ENCODE measurements at regions not wholly inside any gene's neighbourhood (a gene's known extent, or its start where the extent isn't known, plus 50 kb on each side); places are given as distances from the start of the nearest gene placed in this dataset.

GRCh38 chr12:59867689-59868088 lies 271.9 kb downstream of the SLC16A7 start:
- DNase-seq (ENCODE audit: low spot score) (no peak), ATAC-seq (no peak)
- H3K27ac Mint-ChIP-seq = no peak overlapping the region
- ChIA-PET POLR2A (no interaction called here), CTCF (no interaction called here)
- H3K9me3 Mint-ChIP-seq = peaks cover 12% of the 10 kb centered on the region
- no peaks in the 10 kb centered on the region for H3K4me1 Mint-ChIP-seq
- no peak overlapping the region for H3K4me3 Mint-ChIP-seq
- no peaks in the 10 kb centered on the region for H3K27me3 Mint-ChIP-seq (ENCODE audit: low read depth)
- peaks cover 7% of the 10 kb centered on the region for H3K36me3 Mint-ChIP-seq
- TF ChIP-seq TCF7 (CRISPR knock-in tag; IDR thresholded peaks at IDR 0.05; ENCODE audit: low read depth) (no peak), IRF2 (CRISPR knock-in tag; IDR thresholded peaks at IDR 0.05; ENCODE audit: borderline replicate concordance, low read depth) (no peak), CDX4 (CRISPR knock-in tag; IDR thresholded peaks at IDR 0.05; ENCODE audit: borderline replicate concordance) (no peak), USF2 (CRISPR knock-in tag; IDR thresholded peaks at IDR 0.05) (no peak), ZNF512 (CRISPR knock-in tag; IDR thresholded peaks at IDR 0.05; ENCODE audit: borderline replicate concordance) (no peak)

GRCh38 chr12:59871779-59872178 lies 275.9 kb downstream of the SLC16A7 start:
- POLR2A ChIA-PET = no interaction called here
- CTCF ChIA-PET = interaction anchor here (1.0 kb wide), 1 partner anchor 95 kb away, joined by 3 read pairs; no protein-coding TSS in a partner anchor
- DNase-seq (ENCODE audit: low spot score) (no peak), ATAC-seq (no peak)
- Mint-ChIP-seq H3K4me1 (peaks cover 36% of the 10 kb centered on the region), H3K4me3 (no peak overlapping the region), H3K9me3 (peaks cover 21% of the 10 kb centered on the region), H3K27me3 (ENCODE audit: low read depth) (no peaks in the 10 kb centered on the region), H3K27ac (no peak overlapping the region), H3K36me3 (peaks cover 14% of the 10 kb centered on the region)
- TF ChIP-seq ZBTB21 (CRISPR knock-in tag; IDR thresholded peaks at IDR 0.05; ENCODE audit: borderline replicate concordance) (no peak), KAT7 (CRISPR knock-in tag; IDR thresholded peaks at IDR 0.05; ENCODE audit: borderline replicate concordance) (no peak)

GRCh38 chr12:59873136-59873535 lies 277.3 kb downstream of the SLC16A7 start:
- POLR2A ChIA-PET = no interaction called here
- Mint-ChIP-seq H3K9me3 (peaks cover 21% of the 10 kb centered on the region), H3K27ac (peak overlapping the region; percentile 43; the same call in 1 of the 2 replicates), H3K27me3 (ENCODE audit: low read depth) (no peaks in the 10 kb centered on the region), H3K4me1 (peaks cover 36% of the 10 kb centered on the region), H3K4me3 (no peak overlapping the region), H3K36me3 (peaks cover 14% of the 10 kb centered on the region)
- no peak for TF ChIP-seq USF1 (CRISPR knock-in tag; IDR thresholded peaks at IDR 0.05)
- TF ChIP-seq HMGA2 (CRISPR knock-in tag; IDR thresholded peaks at IDR 0.05) = no peak
- TF ChIP-seq ATF1 (CRISPR knock-in tag; IDR thresholded peaks at IDR 0.05) = no peak
- TF ChIP-seq AR (CRISPR knock-in tag; IDR thresholded peaks at IDR 0.05) = no peak
- TF ChIP-seq ZNF263 (CRISPR knock-in tag; IDR thresholded peaks at IDR 0.05; ENCODE audit: low read depth) = no peak
- CTCF ChIA-PET = no interaction called here
- ATAC-seq = no peak
- DNase-seq (ENCODE audit: low spot score) = no peak

GRCh38 chr12:59874781-59875180 lies 279.0 kb downstream of the SLC16A7 start:
- Mint-ChIP-seq H3K27ac (peak overlapping the region; percentile 90), H3K4me3 (peak overlapping the region; percentile 17), H3K9me3 (peaks cover 21% of the 10 kb centered on the region), H3K4me1 (peaks cover 40% of the 10 kb centered on the region), H3K36me3 (peaks cover 14% of the 10 kb centered on the region), H3K27me3 (ENCODE audit: low read depth) (no peaks in the 10 kb centered on the region)
- DNase-seq (ENCODE audit: low spot score) = no peak
- ChIA-PET POLR2A (no interaction called here), CTCF (interaction anchor here (0.7 kb wide), 1 partner anchor 40 kb away, joined by 3 read pairs; no protein-coding TSS in a partner anchor)
- TF ChIP-seq FOXP1 (CRISPR knock-in tag; IDR thresholded peaks at IDR 0.05; ENCODE audit: borderline replicate concordance) (no peak), TEAD1 (CRISPR knock-in tag; IDR thresholded peaks at IDR 0.05) (peak; percentile 23; the same call in 1 of the 2 replicates)
- ATAC-seq = peak; percentile 90
